NT2/D1 (cell line): ENCODE measurements at regions not wholly inside any gene's neighbourhood (a gene's known extent, or its start where the extent isn't known, plus 50 kb on each side); places are given as distances from the start of the nearest gene placed in this dataset.

Experiments used
- DNase-seq: peaks from one replicate; pipeline ENCODE4 v3.0.0-alpha.2; 2011; ENCODE audit warnings: low read depth, low spot score
- H3K27me3 ChIP-seq: 2 replicates; pipeline ENCODE4 v1.6.0; 2011; ENCODE audit warnings: mild to moderate bottlenecking; ENCODE audit not compliant: insufficient read length, insufficient read depth
- H3K36me3 ChIP-seq: 2 replicates; pipeline ENCODE4 v1.6.1; 2011; ENCODE audit warnings: mild to moderate bottlenecking, low read length, mixed read lengths; ENCODE audit not compliant: insufficient read depth, insufficient read length
- H3K4me1 ChIP-seq: 2 replicates; pipeline ENCODE4 v1.5.1; 2011; ENCODE audit not compliant: insufficient read depth, insufficient read length
- H3K4me3 ChIP-seq: 2 replicates; pipeline ENCODE4 v1.5.1; 2011; ENCODE audit warnings: low read depth; ENCODE audit not compliant: insufficient read length
- H3K9ac ChIP-seq: 2 replicates; pipeline ENCODE4 v1.6.0; 2011; ENCODE audit warnings: low read depth; ENCODE audit not compliant: insufficient read length
- H3K9me3 ChIP-seq: 2 replicates; pipeline ENCODE4 v1.5.1; 2011; ENCODE audit warnings: mild to moderate bottlenecking, low read length; ENCODE audit not compliant: insufficient read depth
- SUZ12 ChIP-seq: IDR thresholded peaks from 2 replicates; pipeline ENCODE4 v1.6.1; 2011; ENCODE audit not compliant: insufficient read length, insufficient read depth; ENCODE audit errors: extremely low read depth
- YY1 ChIP-seq: IDR thresholded peaks from 2 replicates; pipeline ENCODE4 v1.6.1; 2011; ENCODE audit not compliant: insufficient read length, insufficient read depth
- ZNF274 ChIP-seq: IDR thresholded peaks from 2 replicates; pipeline ENCODE4 v1.6.1; 2011; ENCODE audit warnings: mild to moderate bottlenecking, low read depth, low read length

GRCh38 chr12:105921055-105921454, 217.7 kb downstream of the NUAK1 start:
- no peak overlapping the region for H3K9ac ChIP-seq
- no peaks in the 10 kb centered on the region for H3K27me3 ChIP-seq
- no peaks in the 10 kb centered on the region for H3K4me1 ChIP-seq
- no peak for DNase-seq
- H3K4me3 ChIP-seq = no peak overlapping the region
- H3K36me3 ChIP-seq = no peaks in the 10 kb centered on the region
- TF ChIP-seq ZNF274 = no peak
- TF ChIP-seq YY1 = no peak
- TF ChIP-seq SUZ12 = no peak
- H3K9me3 ChIP-seq = no peaks in the 10 kb centered on the region

GRCh38 chr12:105921872-105922669, 216.7 kb downstream of the NUAK1 start:
- Histone ChIP-seq H3K27me3 (no peaks in the 10 kb centered on the region), H3K4me1 (no peaks in the 10 kb centered on the region), H3K4me3 (no peak overlapping the region), H3K9me3 (no peaks in the 10 kb centered on the region), H3K36me3 (no peaks in the 10 kb centered on the region), H3K9ac (no peak overlapping the region)
- DNase-seq = no peak
- TF ChIP-seq SUZ12 (no peak), YY1 (no peak), ZNF274 (no peak)

- Histone ChIP-seq H3K4me1 (no peaks in the 10 kb centered on the region), H3K9ac (no peak overlapping the region), H3K9me3 (no peaks in the 10 kb centered on the region), H3K27me3 (no peaks in the 10 kb centered on the region), H3K36me3 (no peaks in the 10 kb centered on the region), H3K4me3 (no peak overlapping the region)
- no peak for DNase-seq
- TF ChIP-seq YY1 = no peak
- no peak for TF ChIP-seq ZNF274
- no peak for TF ChIP-seq SUZ12
These were observed 216.1 kb downstream of the NUAK1 start for GRCh38 chr12:105922670-105923102.

GRCh38 chr12:105924526-105925208, 214.1 kb downstream of the NUAK1 start:
- DNase-seq = no peak

GRCh38 chr12:105927564-105927963, 211.2 kb downstream of the NUAK1 start:
- H3K9me3 ChIP-seq = no peaks in the 10 kb centered on the region
- TF ChIP-seq SUZ12 (no peak), ZNF274 (no peak), YY1 (no peak)
- peaks cover 3% of the 10 kb centered on the region for H3K4me1 ChIP-seq
- H3K4me3 ChIP-seq = no peak overlapping the region
- DNase-seq = no peak
- H3K9ac ChIP-seq = no peak overlapping the region
- no peaks in the 10 kb centered on the region for H3K36me3 ChIP-seq
- H3K27me3 ChIP-seq = no peaks in the 10 kb centered on the region

More at GRCh38 chr12:105924526-105925208, 214.1 kb downstream of the NUAK1 start:
- Histone ChIP-seq H3K36me3 (no peaks in the 10 kb centered on the region), H3K27me3 (no peaks in the 10 kb centered on the region), H3K9me3 (no peaks in the 10 kb centered on the region), H3K9ac (no peak overlapping the region), H3K4me3 (no peak overlapping the region), H3K4me1 (no peaks in the 10 kb centered on the region)
- no peak for TF ChIP-seq ZNF274
- TF ChIP-seq SUZ12 = no peak
- no peak for TF ChIP-seq YY1

GRCh38 chr12:105928436-105928835, 210.3 kb downstream of the NUAK1 start:
- TF ChIP-seq YY1 (no peak), SUZ12 (no peak), ZNF274 (no peak)
- Histone ChIP-seq H3K4me3 (no peak overlapping the region), H3K27me3 (no peaks in the 10 kb centered on the region), H3K36me3 (no peaks in the 10 kb centered on the region), H3K9me3 (no peaks in the 10 kb centered on the region), H3K9ac (no peak overlapping the region), H3K4me1 (peaks cover 3% of the 10 kb centered on the region)
- no peak for DNase-seq

- Histone ChIP-seq H3K9me3 (no peaks in the 10 kb centered on the region), H3K4me3 (no peak overlapping the region), H3K4me1 (peaks cover 5% of the 10 kb centered on the region), H3K36me3 (no peaks in the 10 kb centered on the region), H3K27me3 (no peaks in the 10 kb centered on the region), H3K9ac (no peak overlapping the region)
- no peak for DNase-seq
- no peak for TF ChIP-seq SUZ12
- TF ChIP-seq YY1 = no peak
- TF ChIP-seq ZNF274 = no peak
These were observed 209.6 kb downstream of the NUAK1 start for GRCh38 chr12:105929192-105929591.
